NCI-H748 treated with DMSO at 0.1 percent for 48 hours (cell line): ENCODE measurements at regions not wholly inside any gene's neighbourhood (a gene's known extent, or its start where the extent isn't known, plus 50 kb on each side); places are given as distances from the start of the nearest gene placed in this dataset.
A peak's percentile ranks its signal among the peaks of the same experiment; 100 is the strongest.

Experiments
- DNase-seq: peaks from one replicate; lab custom pipeline; 2025; lab: John Stamatoyannopoulos, UW

DNA sequence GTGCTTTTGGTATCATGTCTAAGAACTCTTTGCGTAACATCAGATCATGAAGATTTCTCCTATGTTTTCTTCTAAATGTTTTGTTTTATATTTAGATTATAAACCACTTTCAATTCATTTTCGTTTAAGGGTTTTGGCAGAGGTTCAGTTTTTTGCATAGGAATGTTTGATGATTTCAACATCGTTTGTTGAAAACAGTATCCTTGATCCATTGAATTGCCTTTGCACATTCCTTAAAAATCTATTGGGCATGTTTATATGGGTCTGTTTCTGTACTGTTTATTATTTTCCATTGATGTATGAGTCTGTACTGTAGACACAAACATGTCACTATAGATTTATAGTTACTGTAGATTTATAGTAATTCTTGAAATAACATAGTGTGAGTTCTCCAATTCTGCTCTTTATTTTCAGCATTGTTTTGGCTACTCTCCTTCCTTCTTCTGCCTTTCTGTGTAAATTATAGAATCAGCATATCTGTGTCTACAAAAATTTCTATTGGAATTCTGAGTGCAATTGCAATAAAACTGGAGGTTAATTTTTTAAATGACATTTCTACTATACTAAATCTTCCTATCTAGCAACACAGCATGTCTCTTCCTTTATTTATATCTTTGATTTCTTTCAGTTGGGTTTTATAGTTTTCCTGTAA is 374.0 kb downstream of the SV2B start:
- DNase-seq: no peak

DNA sequence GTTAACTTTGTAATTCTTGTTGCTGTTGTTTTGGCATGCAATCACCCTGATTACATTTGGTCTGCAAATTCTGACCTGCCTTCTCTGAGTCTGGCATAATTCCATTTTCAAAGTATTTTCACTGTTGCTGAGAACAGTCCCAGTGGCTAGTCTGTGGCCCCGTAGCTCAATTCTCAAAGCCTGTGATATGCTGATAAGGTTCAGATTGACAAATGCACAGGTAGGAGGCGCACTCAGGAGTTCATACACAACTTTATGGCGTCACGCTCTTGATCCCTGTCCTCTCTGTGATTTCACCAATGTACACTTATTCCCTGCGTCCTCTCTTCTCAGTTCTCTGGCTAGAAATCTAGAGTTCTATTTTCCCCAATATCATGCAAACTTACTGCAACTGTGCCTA is 376.6 kb upstream of the SLCO3A1 start:
- no peak for DNase-seq

DNA sequence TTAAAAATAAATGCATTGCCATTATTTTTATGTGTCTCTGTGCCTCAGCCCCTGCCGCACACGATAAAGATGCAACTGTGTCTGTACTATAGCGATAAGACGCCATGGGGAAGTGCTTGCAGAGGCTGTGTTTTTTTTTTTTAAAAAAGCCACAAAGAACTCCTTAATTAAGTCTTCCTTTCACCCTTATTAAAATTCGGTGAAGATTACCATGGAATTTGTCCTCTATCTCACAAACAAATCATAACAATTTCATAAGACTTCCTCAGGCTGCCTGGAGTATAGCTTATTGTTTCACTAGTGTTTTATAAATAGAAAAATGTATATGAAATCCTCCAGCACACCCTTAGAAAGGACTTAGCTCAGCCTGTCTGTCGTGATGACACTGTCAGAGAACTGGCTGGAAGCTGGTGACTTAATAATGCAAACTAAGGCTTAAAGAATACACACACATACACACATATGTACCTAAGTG is 374.8 kb upstream of the SLCO3A1 start:
- no peak for DNase-seq

DNA sequence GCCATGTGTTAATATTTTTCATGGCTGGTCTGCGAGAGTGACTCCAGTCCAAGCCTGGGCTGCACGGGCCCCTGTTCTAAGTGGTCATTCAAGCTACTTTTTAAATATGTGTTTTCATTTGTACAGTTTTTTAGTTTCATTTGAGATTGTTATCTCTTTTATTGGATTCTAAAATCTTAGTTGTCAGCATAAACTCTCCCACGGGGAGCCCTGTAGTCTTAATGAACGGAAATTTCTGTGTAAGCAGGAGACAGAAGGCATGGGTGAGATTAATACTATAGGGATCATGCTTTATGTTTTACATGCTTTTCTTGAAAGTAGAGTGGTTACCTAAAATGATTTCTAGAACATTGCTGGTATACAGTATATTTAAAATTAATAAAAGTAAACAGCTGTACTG is 373.1 kb upstream of the SLCO3A1 start:
- DNase-seq: no peak

DNA sequence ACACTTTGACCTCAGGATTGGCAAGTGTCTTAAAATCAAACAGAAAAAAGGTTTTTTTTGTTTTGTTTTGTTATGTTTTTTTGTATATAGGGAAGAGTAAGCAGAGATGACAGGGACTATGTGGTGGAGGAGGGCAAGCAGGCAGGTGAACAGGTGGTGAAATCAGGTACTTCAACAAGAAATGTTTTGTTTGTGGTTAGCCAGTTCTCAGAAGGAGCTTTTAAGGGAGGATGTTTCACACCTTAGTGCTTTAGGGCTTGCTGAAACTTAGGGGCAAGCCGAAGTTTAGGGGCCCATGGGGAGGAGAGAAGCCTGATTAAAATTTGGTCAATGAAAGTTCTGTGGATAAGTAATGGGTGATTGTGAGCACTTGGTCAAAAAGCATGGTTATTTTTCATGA is 370.7 kb upstream of the SLCO3A1 start:
- DNase-seq: no peak

DNA sequence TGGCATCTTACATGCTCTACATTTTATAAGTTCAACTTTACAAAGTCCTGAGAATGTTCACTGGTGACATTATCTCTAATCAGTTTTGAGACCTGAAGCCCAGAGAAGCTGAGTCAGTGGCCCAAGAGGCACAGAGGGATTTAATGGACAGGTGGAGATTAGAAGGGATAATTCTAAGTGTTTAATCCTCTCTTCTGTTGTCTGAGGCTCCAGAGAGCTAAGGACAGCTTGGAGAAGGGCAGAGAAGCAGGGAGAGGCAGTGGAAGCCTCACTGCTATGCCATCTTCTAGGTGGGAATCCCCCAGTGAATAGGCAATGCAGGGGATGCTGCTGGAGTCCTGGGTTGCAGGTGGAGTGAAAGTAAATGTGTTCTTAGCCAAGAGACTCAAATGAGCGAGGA is 369.4 kb upstream of the SLCO3A1 start:
- DNase-seq: no peak

DNA sequence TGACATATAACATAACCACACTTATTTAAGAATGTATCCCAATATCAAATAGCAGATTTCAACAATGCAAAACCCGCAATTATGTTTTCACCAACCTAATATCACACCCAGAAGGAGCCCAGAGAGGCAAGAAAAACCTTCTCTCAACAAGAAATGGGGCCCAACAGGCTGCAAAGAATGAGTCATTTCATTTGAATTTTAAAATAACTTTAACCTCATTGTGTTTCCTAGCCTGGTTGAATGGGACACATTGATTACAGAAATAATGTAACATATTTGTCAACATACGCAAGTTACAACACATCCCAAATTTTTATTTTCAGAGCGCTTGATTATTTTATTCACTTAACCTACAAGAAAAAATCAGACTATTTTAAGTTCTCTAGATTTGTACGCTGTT is 365.1 kb upstream of the SLCO3A1 start:
- DNase-seq: no peak

DNA sequence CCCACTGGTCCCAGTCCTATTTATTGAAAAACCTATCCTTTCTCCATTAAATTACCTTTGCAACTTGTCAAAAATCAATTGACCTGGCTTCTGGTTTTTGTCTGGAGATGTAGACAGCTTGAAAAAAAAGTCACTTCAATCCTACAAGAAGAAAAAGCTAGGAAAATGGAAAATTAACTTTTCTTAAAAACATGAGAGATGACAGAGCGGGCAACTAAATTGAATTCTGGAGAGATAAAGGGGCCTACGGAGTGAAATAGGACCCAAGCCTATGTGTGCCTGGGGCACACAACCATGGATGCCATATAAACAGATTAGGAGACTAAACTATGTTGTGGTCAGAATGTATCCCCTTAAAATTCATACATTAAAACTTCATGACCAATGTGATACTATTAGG is 363.3 kb upstream of the SLCO3A1 start:
- DNase-seq: no peak

DNA sequence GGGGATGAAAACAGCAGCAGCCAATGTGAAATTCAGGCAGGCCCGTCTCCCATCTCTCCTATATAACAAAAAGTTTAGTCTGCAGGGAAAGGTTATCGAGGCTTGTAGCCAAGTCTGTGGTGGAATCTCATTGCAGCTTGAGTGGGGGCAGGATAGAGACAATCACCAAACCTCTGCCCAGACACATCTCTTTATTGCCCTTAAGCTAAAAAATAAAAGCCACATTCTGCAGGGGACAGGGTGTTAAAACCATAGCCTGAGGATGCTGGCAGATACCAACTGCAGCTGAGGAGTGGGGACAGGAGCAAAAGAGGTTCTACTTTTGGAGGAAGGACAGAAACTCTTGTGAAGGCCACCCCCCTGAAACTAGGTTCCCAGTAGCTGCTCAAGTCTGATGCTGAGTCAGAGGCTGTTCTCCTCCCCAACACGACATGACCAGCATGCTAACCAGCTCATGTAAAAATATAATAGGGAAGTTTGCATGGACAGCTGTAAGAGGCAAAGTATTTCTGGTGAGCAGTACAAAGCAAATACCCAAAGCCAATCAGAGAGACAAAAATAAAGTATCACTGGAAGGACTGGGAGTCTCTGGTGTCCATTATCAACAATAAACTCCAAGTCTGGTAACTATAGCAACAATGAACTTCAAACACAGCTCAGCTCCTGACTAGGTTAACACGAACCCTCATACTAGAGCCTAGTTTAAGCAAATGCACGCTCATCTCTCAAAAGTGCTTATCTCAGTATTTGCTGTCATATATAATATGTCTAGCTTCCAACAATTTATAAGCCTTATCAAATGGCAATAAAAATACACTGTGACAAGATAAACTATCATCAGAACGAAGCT is 362.2 kb upstream of the SLCO3A1 start:
- DNase-seq: no peak

DNA sequence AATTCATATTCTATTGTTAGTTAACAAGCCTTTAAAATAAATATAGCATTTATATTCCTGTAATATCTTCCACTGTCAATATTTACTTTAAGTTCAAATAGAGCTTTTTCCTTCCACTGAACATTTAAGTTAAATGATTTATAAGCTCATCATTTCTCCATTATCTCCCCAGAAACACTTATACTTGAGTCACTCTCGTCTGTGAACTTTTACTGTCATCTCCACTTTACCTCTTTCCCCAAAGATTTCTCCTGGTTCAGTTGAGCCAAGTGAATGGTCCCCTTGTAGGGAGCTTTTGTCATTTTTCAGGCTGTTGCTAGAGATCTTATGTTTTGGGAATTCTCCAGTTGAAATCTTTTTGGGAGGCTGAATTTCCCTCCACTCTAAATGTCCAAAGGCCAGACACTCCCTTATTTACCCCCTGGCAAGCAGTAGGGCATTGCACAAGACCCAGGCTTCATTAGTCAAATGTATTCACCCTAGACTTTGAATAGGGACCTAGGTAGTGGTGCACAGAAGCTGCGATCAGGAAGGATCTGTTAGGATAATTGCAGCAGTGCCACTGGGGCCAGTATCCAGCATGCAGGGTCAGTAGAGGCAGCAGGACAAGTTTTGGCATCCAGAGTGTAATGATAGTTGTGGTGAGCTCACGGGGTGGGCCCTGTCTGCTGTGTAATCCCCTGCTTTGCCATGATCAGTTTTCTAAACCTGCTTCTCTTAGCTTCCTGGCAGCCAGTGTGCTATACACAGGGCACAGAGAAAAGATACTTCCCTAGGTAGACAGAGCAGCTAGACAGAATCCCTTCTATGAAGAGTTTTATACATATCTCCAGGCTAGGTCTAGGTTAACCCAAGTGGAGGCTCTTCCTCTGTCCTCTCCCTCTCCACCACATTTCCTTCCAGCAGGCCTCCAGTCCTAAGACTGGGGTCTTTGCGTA is 356.5 kb upstream of the SLCO3A1 start:
- DNase-seq: no peak

DNA sequence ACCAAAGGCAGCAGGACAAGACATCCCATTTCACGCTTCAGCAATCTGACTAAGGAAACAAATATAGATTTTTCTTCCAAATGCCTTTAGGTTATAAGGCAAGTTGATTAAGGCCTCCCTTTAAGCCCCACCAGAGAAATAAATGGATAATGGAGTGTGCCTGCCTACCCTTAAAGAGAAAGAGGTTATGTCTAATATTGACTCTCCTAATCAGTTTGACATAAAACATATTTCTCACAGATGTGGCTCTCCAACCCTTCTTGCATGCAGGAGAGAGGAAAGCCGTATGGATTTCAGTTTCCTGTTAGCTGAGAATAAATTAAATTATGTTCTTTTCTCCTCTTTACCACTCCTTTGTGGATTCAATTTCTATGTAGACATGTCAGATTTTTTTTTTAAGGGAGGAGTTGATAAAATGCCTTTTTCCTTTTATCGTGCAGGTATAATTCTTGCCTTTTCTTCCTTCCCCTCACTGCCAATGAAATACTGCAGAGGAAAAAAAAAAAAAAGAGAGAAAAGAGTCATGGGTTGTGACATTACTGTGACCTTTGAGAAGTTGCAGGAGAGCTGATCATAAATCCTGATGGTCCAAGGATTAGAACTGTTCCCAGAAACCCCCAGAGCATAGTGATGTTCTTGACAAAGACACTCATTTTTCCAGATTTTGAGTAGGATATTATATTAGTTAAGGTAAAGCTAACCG is 355.3 kb upstream of the SLCO3A1 start:
- no peak for DNase-seq

DNA sequence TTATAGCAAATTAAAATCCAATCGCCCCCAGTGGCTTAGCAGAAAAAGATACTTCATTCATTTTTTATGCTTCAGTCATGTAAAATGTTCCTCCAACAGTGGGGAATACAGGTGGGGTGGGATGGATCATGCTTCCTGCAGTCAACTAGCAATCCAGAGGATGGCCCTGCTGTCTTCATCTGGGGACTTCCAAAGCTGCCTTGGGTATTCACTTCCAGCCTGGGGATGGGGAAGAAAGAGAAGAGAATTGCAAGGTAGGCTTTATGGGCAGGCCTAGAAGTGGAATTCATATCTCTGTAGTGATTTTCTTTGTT is 354.8 kb upstream of the SLCO3A1 start:
- no peak for DNase-seq

DNA sequence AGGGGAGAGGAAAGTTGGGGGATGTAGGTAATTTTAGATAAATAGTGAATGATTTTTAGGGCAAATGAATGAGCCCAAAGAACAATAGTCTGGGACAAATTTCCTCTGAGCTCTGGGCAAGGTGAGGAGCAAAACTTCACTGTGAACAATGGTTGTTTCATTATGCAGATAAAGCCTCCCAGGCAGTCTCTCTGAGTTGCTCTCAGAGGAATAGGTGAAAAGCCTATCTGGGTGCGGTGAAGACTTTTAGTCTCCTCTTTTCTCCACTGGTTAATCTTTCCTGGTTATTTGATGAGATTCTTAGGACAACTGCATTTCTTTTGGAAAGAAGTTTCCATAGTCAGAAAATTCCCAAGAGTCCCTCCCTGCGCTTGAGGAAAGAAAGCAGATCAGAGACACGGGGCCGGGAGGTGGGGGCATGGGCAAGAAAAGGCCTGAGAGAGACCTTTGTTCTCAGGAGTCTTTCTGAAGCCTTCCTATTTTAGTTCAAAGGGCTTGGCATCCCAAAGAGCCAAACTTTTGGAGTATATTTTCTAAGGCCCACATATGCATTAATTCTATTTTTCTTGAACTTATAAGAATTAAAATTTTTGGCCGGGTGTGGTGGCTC is 353.6 kb upstream of the SLCO3A1 start:
- no peak for DNase-seq

DNA sequence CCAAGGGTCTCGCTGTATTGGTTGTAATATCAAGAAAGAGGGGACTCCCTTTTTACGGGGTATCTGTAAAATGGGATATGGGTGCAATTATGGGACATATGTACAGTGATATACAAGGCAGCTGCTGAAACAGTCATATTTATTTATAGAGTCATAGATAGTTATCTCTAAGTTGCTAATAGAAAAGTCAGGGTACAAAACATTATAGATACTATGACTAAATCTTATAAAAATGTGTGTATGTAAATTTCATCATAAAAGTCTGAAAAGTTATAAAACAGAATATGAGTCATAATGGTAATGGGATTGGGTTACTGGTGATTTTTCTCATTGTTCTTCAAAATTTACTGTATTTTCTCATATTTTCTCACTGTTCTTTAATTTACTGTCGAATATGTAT is 344.9 kb upstream of the SLCO3A1 start:
- DNase-seq: no peak

DNA sequence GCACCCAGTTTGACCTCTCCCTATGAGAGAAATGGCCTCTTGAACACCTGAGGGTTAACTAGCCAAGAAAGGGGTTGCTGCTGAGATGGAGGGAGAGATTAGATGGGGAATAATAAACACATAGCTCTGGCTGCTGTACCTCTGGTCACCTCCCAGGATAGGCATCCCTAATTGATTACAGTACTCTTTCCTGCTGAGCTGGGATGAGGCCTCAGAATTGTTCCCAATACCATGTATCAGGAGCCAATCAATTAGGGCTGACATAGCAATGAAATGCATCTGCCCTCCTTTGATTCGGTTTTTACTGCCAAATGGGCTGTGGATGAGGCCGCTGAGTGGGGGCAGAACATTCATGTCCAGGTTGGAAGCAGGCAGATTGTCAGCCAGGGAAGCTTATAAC is 339.4 kb upstream of the SLCO3A1 start:
- no peak for DNase-seq

DNA sequence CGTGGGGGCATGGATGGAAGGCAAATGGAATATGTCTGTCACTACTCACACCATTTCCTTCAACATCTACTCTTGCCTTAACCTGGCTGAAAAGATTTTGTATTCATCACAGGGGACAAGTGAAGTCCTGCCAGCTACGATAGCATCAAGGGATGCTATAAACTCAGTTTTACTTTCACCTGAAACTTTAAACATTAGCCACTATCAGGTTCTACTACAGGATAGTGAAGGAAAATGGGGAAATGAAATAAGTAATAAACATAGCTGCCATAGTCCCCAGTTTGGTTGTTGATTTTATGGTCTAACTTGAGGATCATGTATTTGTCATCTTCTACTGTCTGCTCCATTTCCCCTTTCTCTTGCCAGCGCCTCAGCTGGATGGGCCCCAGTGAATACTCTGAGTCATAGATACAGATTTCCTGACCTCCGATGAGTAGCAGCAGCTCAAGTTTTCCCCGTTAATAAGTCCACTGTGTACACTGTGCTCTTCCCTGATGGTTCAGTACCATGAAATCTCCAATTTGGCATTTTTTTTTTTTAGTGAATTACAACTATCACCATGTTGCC is 338.2 kb upstream of the SLCO3A1 start:
- DNase-seq: no peak

DNA sequence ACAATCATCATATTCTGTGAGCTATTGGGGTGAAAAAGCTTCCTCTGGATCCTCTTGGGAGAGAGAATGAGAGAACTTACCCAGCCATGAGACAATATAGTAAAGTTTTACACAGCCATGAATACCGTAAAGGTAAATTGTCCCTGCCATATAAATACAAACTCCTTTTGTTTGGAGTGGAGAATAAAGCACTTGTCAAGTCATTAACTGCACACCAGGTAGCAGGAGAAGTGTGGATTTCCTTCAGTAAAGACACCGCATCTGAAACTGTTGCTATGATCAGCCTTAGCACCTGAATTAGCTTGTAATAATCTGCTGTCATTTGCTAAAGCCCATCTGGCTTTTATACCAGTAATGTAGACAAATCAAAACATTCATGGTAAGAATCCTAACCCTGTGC is 336.6 kb upstream of the SLCO3A1 start:
- peak; percentile 45 for DNase-seq

DNA sequence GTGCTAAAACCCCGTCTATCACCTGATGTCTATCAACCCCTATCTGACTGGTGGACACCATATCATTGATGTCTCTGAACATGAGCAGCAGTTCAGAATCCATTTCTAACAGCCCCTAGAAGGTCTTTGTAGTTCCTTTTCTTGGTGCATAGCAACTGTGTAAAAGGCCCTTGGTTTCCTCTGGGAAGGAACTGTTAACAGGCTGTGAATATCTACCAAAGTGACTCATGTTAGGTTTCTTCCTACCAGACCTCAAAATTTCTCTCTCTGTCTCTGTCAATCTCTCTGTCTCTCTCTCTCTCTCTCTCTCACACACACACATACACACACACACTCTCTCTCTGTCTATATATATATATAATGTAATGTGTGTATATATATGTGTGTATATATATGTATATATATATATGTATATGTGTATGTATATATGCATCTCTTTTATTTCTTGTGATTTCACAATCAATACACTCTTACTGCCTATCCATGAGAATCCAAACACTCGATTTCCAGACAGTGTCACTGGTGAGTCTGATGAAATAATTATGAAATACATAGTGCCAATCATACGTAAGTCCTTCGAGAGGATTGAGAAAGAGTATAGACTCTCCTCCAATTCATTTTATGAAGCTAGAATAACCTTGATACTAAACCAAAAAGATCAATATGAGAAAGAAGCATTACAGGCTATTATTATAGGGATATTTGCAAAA is 335.9 kb upstream of the SLCO3A1 start:
- no peak for DNase-seq

DNA sequence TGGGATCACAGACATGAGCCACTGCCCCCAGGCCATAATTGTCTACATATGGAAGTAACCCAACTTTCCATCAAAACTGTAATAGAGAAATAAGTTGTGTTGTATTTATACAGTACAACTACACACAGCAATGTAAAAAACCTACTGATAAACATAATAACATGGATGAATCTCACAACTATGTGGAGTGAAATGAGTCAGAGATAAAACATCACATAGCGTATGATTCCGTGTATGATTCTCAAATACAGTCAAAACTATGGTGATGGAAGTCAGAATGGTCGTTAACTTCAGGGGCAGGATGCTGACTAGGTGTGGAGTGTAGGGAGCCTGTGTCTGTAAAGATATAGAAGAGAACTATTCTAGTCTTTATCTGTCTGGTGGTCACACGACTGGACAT is 332.7 kb upstream of the SLCO3A1 start:
- DNase-seq: no peak

DNA sequence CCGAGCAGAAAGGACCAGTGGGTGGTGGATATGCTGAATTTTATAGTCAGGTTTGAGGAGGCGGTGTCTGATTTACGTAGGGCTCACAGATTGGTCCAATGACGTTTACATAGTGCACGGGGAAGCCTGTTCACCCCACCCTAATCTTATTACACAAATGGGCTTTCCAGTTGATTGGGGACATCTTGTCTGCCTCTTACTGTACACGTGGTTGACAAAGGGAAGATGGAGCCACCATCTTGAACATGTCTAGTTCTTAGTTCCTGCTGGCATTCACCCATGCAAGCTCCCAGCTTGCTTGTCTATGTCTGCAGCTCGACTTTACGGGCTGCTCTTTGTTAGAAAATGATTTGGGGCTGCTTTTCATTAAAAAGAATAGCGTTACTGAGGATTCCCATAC is 332.0 kb upstream of the SLCO3A1 start:
- no peak for DNase-seq

DNA sequence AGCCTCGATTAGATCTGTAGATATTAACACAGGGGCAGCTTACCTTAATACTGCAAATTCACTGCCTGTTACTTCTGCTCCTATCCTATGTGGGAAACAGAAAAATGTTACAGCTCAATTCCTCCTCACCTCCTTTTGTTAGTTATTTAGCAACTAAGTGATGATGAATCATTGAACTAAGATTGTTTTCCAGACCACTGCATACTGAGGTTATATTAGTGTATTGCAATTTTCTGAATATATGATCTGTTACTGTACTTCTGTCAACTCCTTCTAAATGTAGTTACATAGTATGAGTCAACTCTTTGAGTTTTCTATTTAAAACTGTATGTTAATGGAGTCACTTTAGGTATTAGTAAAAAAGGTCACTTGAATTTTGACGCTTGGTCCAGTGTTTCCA is 331.5 kb upstream of the SLCO3A1 start:
- DNase-seq: no peak
